ENCODE measurements at regions not wholly inside any gene's neighbourhood (a gene's known extent, or its start where the extent isn't known, plus 50 kb on each side); places are given as distances from the start of the nearest gene placed in this dataset.

DNA sequence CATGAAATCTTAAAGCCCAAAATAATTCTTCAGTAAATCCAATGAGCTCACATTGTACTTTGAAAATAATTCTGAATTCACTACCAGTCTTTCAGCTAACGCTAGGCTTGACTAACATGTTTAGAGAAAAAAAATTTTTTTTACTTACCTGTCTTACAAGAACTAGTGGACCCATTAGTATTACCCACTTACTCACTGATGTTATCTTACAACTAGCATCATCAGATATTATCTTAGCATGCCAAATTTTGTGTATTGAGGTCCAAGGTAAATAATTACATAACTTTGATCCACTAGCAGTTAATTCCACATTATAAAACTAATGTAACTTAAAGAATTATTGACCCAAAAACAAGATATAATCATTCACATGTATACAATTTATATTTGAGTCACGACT is 62.7 kb downstream of the SLC41A2 start:
- Mint-ChIP-seq H3K4me3 (ENCODE audit: low read depth) (no peak overlapping the region), H3K36me3 (ENCODE audit: insufficient read depth) (peaks cover 3% of the 10 kb centered on the region), H3K27ac (no peak overlapping the region), H3K27me3 (peaks cover 15% of the 10 kb centered on the region), H3K9me3 (ENCODE audit: low read depth) (peaks cover 22% of the 10 kb centered on the region), H3K4me1 (ENCODE audit: low read depth) (peaks cover 12% of the 10 kb centered on the region)
- DNase-seq (ENCODE audit: low spot score, unreplicated experiment): no peak
- TF ChIP-seq CTCF (IDR thresholded peaks at IDR 0.05; ENCODE audit: unreplicated experiment): no peak

DNA sequence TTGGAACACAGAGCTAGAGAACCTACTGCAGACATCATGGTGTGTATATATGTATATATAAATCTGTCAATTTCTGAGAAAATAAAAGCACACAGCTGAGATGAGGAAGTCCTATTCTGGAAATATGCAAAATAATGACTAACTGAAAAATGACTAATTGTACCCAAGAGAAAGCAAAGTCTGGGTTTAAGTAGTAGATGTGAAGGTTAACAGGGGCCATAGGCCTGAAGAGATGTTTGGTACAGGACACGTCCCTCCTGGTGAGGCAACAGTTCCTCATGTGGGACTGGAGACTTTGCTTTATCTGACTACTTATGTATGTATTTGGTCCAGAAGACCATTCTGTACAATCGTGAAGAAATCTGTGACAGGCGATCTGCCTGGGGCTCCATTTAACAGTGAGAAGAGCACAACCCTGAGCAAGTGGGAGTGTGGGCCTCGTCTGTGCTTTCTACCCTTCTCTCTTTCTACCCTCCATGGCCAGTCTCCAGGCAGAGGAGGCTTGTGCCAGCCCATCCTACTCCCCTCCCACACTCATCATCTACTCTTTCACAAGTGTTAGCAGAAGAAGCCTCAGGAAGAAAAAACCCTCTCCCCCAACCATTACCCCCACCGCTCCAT is 67.5 kb downstream of the SLC41A2 start:
- no peak overlapping the region for H3K27ac Mint-ChIP-seq
- H3K4me1 Mint-ChIP-seq (ENCODE audit: low read depth): peaks cover 13% of the 10 kb centered on the region
- H3K9me3 Mint-ChIP-seq (ENCODE audit: low read depth): peaks cover 19% of the 10 kb centered on the region
- DNase-seq (ENCODE audit: low spot score, unreplicated experiment): no peak
- H3K36me3 Mint-ChIP-seq (ENCODE audit: insufficient read depth): peaks cover 2% of the 10 kb centered on the region
- H3K4me3 Mint-ChIP-seq (ENCODE audit: low read depth): no peak overlapping the region
- peaks cover 44% of the 10 kb centered on the region for H3K27me3 Mint-ChIP-seq
- no peak for TF ChIP-seq CTCF (IDR thresholded peaks at IDR 0.05; ENCODE audit: unreplicated experiment)

- Mint-ChIP-seq H3K9me3 (ENCODE audit: low read depth) (peaks cover 19% of the 10 kb centered on the region), H3K4me1 (ENCODE audit: low read depth) (peaks cover 14% of the 10 kb centered on the region), H3K27ac (no peak overlapping the region), H3K36me3 (ENCODE audit: insufficient read depth) (peaks cover 2% of the 10 kb centered on the region), H3K27me3 (peaks cover 47% of the 10 kb centered on the region), H3K4me3 (ENCODE audit: low read depth) (no peak overlapping the region)
- no peak for TF ChIP-seq CTCF (IDR thresholded peaks at IDR 0.05; ENCODE audit: unreplicated experiment)
- no peak for DNase-seq (ENCODE audit: low spot score, unreplicated experiment)
Measured at GRCh38 chr12:104889735-104890134, 68.4 kb downstream of the SLC41A2 start.

- Mint-ChIP-seq H3K4me3 (ENCODE audit: low read depth) (no peak overlapping the region), H3K27ac (no peak overlapping the region), H3K36me3 (ENCODE audit: insufficient read depth) (peaks cover 3% of the 10 kb centered on the region), H3K9me3 (ENCODE audit: low read depth) (peaks cover 19% of the 10 kb centered on the region), H3K4me1 (ENCODE audit: low read depth) (peaks cover 14% of the 10 kb centered on the region), H3K27me3 (peaks cover 49% of the 10 kb centered on the region)
- DNase-seq (ENCODE audit: low spot score, unreplicated experiment): no peak
- TF ChIP-seq CTCF (IDR thresholded peaks at IDR 0.05; ENCODE audit: unreplicated experiment): no peak
Measured at GRCh38 chr12:104888892-104889291, 69.2 kb downstream of the SLC41A2 start.

GRCh38 chr12:104888481-104888880 is 69.6 kb downstream of the SLC41A2 start:
- Mint-ChIP-seq H3K4me3 (ENCODE audit: low read depth) (no peak overlapping the region), H3K4me1 (ENCODE audit: low read depth) (peaks cover 14% of the 10 kb centered on the region), H3K27ac (no peak overlapping the region), H3K27me3 (peaks cover 49% of the 10 kb centered on the region), H3K36me3 (ENCODE audit: insufficient read depth) (peaks cover 3% of the 10 kb centered on the region), H3K9me3 (ENCODE audit: low read depth) (peaks cover 15% of the 10 kb centered on the region)
- no peak for DNase-seq (ENCODE audit: low spot score, unreplicated experiment)
- TF ChIP-seq CTCF (IDR thresholded peaks at IDR 0.05; ENCODE audit: unreplicated experiment): no peak
